ENCODE measurements at regions not wholly inside any gene's neighbourhood (a gene's known extent, or its start where the extent isn't known, plus 50 kb on each side); places are given as distances from the start of the nearest gene placed in this dataset.

DNA sequence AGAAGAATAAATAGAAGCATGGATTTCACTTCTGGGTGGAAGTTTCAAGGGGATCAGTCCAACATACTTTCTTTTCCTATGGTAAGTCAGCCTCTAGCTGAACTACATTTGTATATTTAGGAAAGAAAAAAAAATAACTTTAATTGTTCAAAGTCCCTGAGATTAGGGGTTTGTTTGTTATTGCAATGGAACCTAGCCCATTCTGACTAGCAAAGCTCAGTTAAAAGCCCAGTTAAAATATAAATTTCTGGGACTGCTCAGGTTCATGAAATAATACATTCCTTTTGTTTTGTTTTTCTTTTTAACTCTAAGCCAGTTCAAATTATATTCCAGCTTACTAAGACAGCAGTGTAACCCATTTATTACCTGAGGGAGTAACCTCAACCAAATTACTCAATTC lies 2069.6 kb upstream of the CELF4 start:
- TF ChIP-seq POLR2A (IDR thresholded peaks at IDR 0.05) (no peak), CTCF (IDR thresholded peaks at IDR 0.05) (no peak), POLR2AphosphoS5 (IDR thresholded peaks at IDR 0.05) (no peak), EP300 (IDR thresholded peaks at IDR 0.05) (no peak)
- Histone ChIP-seq H3K27ac (no peak overlapping the region), H3K27me3 (no peaks in the 10 kb centered on the region), H3K4me1 (no peaks in the 10 kb centered on the region), H3K36me3 (no peaks in the 10 kb centered on the region), H3K9me3 (no peaks in the 10 kb centered on the region), H3K4me3 (no peak overlapping the region)
- no peak for DNase-seq
- intact Hi-C loops (cut with DNase I), result no loop called here

DNA sequence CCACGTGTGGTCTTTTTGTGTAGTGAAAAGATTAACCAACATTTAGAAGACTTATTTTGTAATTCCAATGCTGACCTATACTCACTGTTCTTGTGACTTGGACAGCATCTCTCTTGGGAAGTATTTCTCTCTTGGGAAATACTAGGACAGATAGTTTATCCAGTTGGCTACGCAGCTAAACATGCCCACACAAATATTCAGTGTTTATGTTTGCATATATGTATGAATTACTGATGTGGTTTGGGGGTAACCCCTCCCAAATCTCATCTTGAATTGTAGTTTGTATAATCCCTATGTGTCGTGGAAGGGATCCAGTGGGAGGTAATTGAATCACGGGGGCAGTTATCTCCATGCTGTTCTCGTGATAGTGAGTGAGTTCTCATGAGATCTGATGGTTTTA lies 2062.3 kb upstream of the CELF4 start:
- Histone ChIP-seq H3K9me3 (no peaks in the 10 kb centered on the region), H3K4me3 (no peak overlapping the region), H3K4me1 (peaks cover 0 to 14% (median 4%) of the 10 kb centered on the region in 4 donors), H3K27me3 (no peaks in the 10 kb centered on the region), H3K27ac (no peak overlapping the region), H3K36me3 (no peaks in the 10 kb centered on the region)
- intact Hi-C loops (cut with DNase I), result no loop called here
- DNase-seq, result no peak
- 65 to 82% methylated on average over 5 of the region's 5 CpGs for WGBS, 2 donors
- TF ChIP-seq EP300 (IDR thresholded peaks at IDR 0.05), result no peak
- TF ChIP-seq POLR2AphosphoS5 (IDR thresholded peaks at IDR 0.05), result no peak
- no peak for TF ChIP-seq CTCF (IDR thresholded peaks at IDR 0.05)
- no peak for TF ChIP-seq POLR2A (IDR thresholded peaks at IDR 0.05)

- Histone ChIP-seq H3K9me3 (no peaks in the 10 kb centered on the region), H3K27me3 (no peaks in the 10 kb centered on the region), H3K36me3 (no peaks in the 10 kb centered on the region), H3K27ac (no peak overlapping the region), H3K4me3 (no peak overlapping the region), H3K4me1 (peaks cover 0 to 14% (median 4%) of the 10 kb centered on the region in 4 donors)
- WGBS, 2 donors, result 84 to 85% methylated on average over 4 of the region's 4 CpGs
- intact Hi-C loops (cut with DNase I), result no loop called here
- no peak for DNase-seq
- TF ChIP-seq POLR2AphosphoS5 (IDR thresholded peaks at IDR 0.05) (no peak), POLR2A (IDR thresholded peaks at IDR 0.05) (no peak), EP300 (IDR thresholded peaks at IDR 0.05) (no peak), CTCF (IDR thresholded peaks at IDR 0.05) (no peak)
Measured at GRCh38 chr18:39624961-39625360, 2059.4 kb upstream of the CELF4 start.

DNA sequence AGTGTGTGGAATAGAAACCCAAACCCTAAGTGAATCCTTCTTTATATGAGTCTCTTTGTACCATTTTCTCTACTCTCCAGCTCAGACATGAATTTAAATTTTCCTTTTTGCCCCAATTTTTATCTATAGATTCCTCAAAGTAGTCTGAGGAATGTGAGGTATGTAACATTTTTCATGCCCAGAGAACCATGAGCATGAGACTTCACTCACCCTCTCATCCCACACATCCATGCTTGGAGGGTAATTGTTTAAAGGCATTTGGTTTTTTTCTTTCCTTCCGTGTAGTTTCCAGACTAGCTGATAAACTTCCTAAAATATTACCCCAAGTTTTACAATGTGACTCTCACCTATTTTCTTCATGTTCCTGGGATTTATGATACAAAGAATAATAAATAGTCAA lies 2056.8 kb upstream of the CELF4 start:
- no peaks in the 10 kb centered on the region for H3K36me3 ChIP-seq
- TF ChIP-seq EP300 (IDR thresholded peaks at IDR 0.05), result no peak
- TF ChIP-seq POLR2AphosphoS5 (IDR thresholded peaks at IDR 0.05), result no peak
- no peak for TF ChIP-seq CTCF (IDR thresholded peaks at IDR 0.05)
- no peak for TF ChIP-seq POLR2A (IDR thresholded peaks at IDR 0.05)
- no peaks in the 10 kb centered on the region for H3K27me3 ChIP-seq
- H3K4me1 ChIP-seq, result peaks cover 0 to 14% (median 4%) of the 10 kb centered on the region in 4 donors
- H3K9me3 ChIP-seq, result no peaks in the 10 kb centered on the region
- intact Hi-C loops (cut with DNase I), result no loop called here
- 85 to 92% methylated on average over 1 of the region's 1 CpG for WGBS, 2 donors
- H3K4me3 ChIP-seq, result no peak overlapping the region
- no peak overlapping the region for H3K27ac ChIP-seq
- DNase-seq, result no peak

GRCh38 chr18:39620551-39621168 lies 2055.1 kb upstream of the CELF4 start:
- WGBS, 2 donors, result 85 to 90% methylated on average over 2 of the region's 2 CpGs
- Histone ChIP-seq H3K9me3 (no peaks in the 10 kb centered on the region), H3K4me3 (no peak overlapping the region), H3K27me3 (no peaks in the 10 kb centered on the region), H3K4me1 (peaks cover 0 to 14% (median 4%) of the 10 kb centered on the region in 4 donors), H3K27ac (no peak overlapping the region), H3K36me3 (no peaks in the 10 kb centered on the region)
- DNase-seq, result no peak
- no peak for TF ChIP-seq POLR2AphosphoS5 (IDR thresholded peaks at IDR 0.05)
- no peak for TF ChIP-seq CTCF (IDR thresholded peaks at IDR 0.05)
- TF ChIP-seq POLR2A (IDR thresholded peaks at IDR 0.05), result no peak
- TF ChIP-seq EP300 (IDR thresholded peaks at IDR 0.05), result no peak
- intact Hi-C loops (cut with DNase I), result no loop called here

All from sigmoid colon (tissue), 6 donors.